Fibroblast of mammary gland (primary cell): ENCODE measurements at regions not wholly inside any gene's neighbourhood (a gene's known extent, or its start where the extent isn't known, plus 50 kb on each side); places are given as distances from the start of the nearest gene placed in this dataset.
A peak's percentile ranks its signal among the peaks of the same experiment; 100 is the strongest.

Source experiments
- DNase-seq: peaks from one replicate; pipeline ENCODE4 v3.0.0-alpha.2; 2010; ENCODE audit warnings: low read depth
- H3K4me3 ChIP-seq: 2 replicates; pipeline ENCODE4 v1.5.1; 2011; ENCODE audit warnings: low read depth, mild to moderate bottlenecking, low read length, moderate library complexity; ENCODE audit not compliant: control insufficient read depth
- CTCF ChIP-seq: conservative IDR thresholded peaks from 2 replicates; pipeline ENCODE4 v1.5.1; 2011; ENCODE audit warnings: low read depth, low read length, inconsistent platforms; ENCODE audit not compliant: control insufficient read depth, insufficient read depth

DNA sequence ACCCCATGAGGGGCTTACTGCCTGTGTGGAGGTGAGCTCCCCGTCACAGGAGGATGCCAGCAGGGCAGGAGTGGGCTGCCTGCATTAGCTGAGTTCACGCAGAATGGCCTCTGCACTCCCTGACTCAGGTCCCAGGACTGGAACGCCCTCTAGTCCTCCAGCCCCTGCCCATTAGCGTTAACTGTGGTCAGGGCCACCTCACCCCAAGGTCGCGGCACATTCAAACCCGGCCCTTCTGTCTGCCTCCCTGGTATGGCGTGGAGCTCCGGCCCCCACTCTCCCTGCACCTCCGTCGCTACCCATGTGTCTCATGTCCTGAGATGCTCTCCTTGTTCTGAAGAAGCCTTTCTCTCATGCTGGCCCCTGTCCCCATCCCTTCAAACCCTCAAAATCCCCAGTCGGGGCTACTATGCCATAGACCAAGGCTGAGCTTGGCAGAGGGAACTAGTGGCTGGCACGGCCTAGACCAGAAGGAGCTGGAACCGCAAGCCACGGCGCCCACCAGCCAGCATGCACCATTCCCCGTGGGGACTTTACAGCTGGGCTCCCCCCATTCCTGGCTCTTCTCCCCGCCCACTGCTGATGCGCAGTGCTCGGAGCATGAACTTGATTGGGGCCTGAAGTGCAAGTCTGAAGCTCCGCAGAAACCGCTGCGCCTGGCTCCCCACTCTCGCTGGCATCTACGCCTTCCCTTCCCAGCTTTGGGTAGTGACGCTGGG lies 79.5 kb upstream of the RTL6 start:
- H3K4me3 ChIP-seq = no peak overlapping the region
- TF ChIP-seq CTCF = no peak
- DNase-seq = no peak

GRCh38 chr22:44576311-44577260 lies 78.6 kb upstream of the RTL6 start:
- no peak for TF ChIP-seq CTCF
- H3K4me3 ChIP-seq = no peak overlapping the region
- no peak for DNase-seq

DNA sequence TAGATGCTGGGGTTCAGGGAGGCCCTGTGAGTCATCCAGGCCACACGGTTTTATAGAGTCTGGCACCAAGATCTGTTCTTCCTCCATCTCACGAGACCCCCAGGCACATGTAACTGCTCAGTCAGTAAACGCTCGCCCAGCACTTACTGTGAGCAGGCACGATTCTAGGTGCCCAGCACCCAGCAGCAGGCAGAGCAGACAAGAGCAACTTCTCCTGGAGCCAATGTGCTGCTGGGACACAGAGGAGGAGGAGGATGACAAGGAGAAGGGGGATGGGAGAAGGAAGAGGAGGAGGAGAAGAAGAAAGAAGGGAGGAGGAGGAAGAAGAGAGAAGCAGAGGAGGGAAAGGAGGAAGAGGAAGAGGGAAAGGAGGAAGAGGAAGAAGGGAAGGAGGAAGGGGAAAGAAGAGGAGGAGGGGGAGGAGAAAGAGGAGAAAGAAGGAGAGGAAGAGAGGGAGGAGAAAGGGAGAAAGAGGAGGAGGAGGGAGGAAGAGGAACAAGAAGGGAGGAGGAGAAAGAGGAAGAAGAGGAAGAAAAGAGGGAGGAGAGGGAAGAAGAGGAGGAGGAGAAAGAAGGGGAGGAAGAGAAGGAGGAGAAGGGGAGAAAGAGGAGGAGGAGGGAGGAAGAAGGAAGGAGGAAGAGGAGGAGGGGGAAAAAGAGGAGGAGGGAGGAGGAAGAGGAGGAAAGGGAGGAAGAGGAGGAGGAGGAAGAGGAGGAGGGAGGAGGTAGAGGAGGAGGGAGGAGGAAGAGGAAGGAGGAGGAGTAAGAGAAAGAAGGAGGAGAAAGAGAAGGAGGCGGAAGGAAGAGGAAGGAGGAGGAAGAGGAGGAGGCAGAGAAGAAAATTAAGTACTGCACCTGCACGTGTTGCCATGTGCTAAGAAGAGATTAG lies 77.6 kb upstream of the RTL6 start:
- no peak for DNase-seq
- H3K4me3 ChIP-seq = no peak overlapping the region
- no peak for TF ChIP-seq CTCF

DNA sequence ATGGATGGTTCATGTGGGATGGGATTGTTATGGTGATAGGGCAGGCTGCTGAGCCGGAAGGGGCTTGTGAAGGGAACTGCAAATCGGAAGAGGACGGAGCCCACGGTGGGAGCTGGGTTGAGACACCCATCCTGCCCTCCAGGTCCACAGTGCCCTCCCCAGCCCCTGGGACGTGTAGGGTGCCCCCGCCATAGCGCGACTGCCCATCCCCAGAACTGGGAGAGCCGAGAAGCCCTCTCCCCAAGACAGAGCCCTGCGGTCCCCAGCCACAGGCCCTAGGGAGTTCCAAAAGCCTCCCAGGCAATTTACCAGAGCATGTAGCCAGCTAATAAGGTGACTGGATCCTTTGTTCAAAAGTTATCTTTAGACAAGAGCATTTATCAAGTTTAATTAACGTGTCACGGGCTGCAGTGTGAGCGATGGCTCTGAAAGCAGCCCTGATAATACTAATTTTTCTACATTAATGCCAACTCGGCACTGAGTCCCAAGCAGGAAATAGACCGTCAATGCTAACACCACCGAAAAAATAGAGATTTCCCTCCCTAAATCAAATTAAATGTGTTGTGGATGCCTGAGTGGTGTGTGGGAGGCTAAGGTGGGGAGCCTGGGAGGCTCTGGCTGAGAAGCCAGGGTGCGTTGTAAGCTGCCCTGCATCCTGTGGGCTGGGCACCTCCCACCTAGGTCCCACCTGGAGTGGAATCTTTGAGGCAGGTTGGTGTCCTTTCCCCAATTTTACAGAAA lies 76.8 kb upstream of the RTL6 start:
- TF ChIP-seq CTCF = no peak
- no peak for DNase-seq
- H3K4me3 ChIP-seq = no peak overlapping the region

DNA sequence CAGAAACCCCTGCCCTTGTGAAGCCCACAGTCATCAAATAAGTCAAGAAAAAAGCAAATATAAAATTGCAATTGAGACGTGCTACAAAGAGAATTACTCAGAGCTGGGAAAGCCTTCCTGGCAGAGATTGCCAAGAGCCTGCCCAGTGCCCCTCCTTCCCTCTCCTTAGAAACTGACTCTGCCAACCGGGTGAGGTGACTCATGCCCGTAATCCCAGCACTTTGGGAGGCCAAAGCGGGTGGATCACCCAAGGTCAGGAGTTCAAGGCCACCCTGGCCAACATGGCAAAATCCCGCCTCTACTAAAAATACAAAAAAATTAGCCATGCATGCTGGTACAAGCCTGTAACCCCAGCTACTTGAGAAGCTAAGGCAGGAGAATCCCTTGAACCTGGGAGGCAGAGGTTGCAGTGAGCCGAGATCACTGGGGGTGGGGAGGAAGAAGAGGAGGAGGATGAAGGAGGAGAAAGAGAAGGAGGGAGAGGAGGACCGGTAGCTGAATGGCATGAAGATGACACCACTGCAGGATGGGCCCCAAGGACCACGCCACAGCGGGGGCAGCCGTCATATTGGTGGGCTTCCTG lies 76.1 kb upstream of the RTL6 start:
- no peak overlapping the region for H3K4me3 ChIP-seq
- peak; percentile 65 for DNase-seq
- TF ChIP-seq CTCF = no peak
